Stimulated activated CD4-positive, alpha-beta T cell treated with anti-CD3 and anti-CD28 coated beads, Interleukin-15, amount 100 ng/mL, for 48 hours (primary cell): ENCODE measurements at regions not wholly inside any gene's neighbourhood (a gene's known extent, or its start where the extent isn't known, plus 50 kb on each side); places are given as distances from the start of the nearest gene placed in this dataset.
"Not testable (repeated sequence)": the region's sequence is repeated elsewhere in the genome, so short reads cannot be mapped to it uniquely, and the experiment has no call there.

Experiments used
- DNase-seq, 2 donors: peaks; one replicate each; pipeline ENCODE4 v3.0.0-alpha.2; 2020; ENCODE audit warnings: low read depth in 2 of 2

- DNase-seq, result no peak
Measured at GRCh38 chr3:104244680-104245220, 1122.0 kb upstream of the ALCAM start.

- DNase-seq, result no peak
Measured at GRCh38 chr3:104245261-104245660, 1121.4 kb upstream of the ALCAM start.

GRCh38 chr3:104245981-104246380, 1120.7 kb upstream of the ALCAM start:
- no peak for DNase-seq

GRCh38 chr3:104257486-104257885, 1109.2 kb upstream of the ALCAM start:
- DNase-seq, result no peak

GRCh38 chr3:104263477-104263876, 1103.2 kb upstream of the ALCAM start:
- DNase-seq, result no peak

- not testable (repeated sequence) for DNase-seq
Measured at GRCh38 chr3:104266219-104266618, 1100.5 kb upstream of the ALCAM start.

GRCh38 chr3:104269771-104270170, 1096.9 kb upstream of the ALCAM start:
- no peak for DNase-seq

- DNase-seq, result no peak
Measured at GRCh38 chr3:104273046-104273649, 1093.6 kb upstream of the ALCAM start.

- DNase-seq, result no peak
Measured at GRCh38 chr3:104275199-104275598, 1091.5 kb upstream of the ALCAM start.

GRCh38 chr3:104279617-104280016, 1087.1 kb upstream of the ALCAM start:
- DNase-seq, result no peak

GRCh38 chr3:104281713-104282112, 1085.0 kb upstream of the ALCAM start:
- DNase-seq, result no peak

GRCh38 chr3:104286645-104287044, 1080.1 kb upstream of the ALCAM start:
- DNase-seq, result no peak

GRCh38 chr3:104291437-104291851, 1075.3 kb upstream of the ALCAM start:
- DNase-seq, result no peak

- DNase-seq, result no peak
Measured at GRCh38 chr3:104291878-104292277, 1074.8 kb upstream of the ALCAM start.

GRCh38 chr3:104297617-104298016, 1069.1 kb upstream of the ALCAM start:
- no peak for DNase-seq

GRCh38 chr3:104298662-104299061, 1068.0 kb upstream of the ALCAM start:
- no peak for DNase-seq

- no peak for DNase-seq
Measured at GRCh38 chr3:104316118-104316517, 1050.6 kb upstream of the ALCAM start.

GRCh38 chr3:104323226-104323625, 1043.5 kb upstream of the ALCAM start:
- no peak for DNase-seq

- DNase-seq, result no peak
Measured at GRCh38 chr3:104347291-104347690, 1019.4 kb upstream of the ALCAM start.

GRCh38 chr3:104349836-104350235, 1016.9 kb upstream of the ALCAM start:
- DNase-seq, result no peak

- no peak for DNase-seq
Measured at GRCh38 chr3:104353951-104354350, 1012.8 kb upstream of the ALCAM start.

- DNase-seq, result no peak
Measured at GRCh38 chr3:104359546-104359945, 1007.2 kb upstream of the ALCAM start.

- DNase-seq, result no peak
Measured at GRCh38 chr3:104360038-104360437, 1006.7 kb upstream of the ALCAM start.

- DNase-seq, result not testable (repeated sequence)
Measured at GRCh38 chr3:104361748-104362147, 1005.0 kb upstream of the ALCAM start.
